Putamen (tissue), 1 donor: ENCODE measurements at regions not wholly inside any gene's neighbourhood (a gene's known extent, or its start where the extent isn't known, plus 50 kb on each side); places are given as distances from the start of the nearest gene placed in this dataset.

Source experiments
- DNase-seq: peaks from one replicate; pipeline ENCODE4 v3.0.0-alpha.2; 2016; ENCODE audit warnings: low spot score

DNA sequence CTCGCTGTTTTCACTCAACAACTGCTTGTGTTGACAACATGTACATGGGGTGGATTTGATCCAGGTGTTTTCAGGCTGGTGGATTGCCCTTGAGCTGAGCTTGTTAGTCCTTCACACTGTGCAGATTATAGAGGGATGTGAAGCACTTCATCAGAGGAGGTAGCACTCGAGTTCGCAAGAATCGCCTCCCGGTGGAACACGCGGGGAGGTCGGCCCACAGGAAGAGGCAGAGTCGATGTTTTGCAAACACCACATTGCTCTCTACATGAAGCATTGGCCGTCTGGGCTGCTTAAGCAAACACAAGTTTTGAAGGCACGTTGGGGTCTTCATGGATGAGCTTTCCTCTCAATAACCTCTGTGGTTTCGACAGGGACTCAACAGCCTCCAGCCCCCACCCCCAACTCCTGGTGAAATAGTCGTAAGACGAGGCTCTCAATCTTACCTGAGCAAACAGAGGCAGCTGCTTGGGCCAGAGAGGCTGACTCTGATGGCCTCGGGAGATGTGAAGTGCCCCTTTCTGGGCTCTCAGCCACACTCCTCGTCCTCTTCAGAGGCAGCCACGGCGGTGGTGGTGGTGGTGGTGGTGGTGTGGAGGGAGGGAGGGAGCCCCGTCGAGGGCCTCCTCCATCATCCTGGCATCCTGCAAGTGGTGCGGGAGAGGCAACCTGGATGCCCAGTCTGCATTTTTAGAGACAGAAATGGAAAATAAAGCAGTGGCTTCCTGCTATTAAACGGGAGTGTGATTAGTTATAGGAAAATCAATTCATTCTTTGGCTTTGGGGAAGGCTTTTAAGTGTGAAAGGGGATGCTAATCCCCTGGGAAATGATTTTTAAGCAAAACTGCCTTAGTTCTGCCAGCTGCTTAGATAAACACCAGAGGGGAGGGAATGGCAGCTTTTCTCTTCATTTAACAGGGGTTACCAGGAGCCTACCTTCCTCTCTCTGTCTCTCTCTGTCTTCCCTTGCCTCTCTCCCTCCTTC is 552.5 kb upstream of the EEF2KMT start:
- DNase-seq: no peak

DNA sequence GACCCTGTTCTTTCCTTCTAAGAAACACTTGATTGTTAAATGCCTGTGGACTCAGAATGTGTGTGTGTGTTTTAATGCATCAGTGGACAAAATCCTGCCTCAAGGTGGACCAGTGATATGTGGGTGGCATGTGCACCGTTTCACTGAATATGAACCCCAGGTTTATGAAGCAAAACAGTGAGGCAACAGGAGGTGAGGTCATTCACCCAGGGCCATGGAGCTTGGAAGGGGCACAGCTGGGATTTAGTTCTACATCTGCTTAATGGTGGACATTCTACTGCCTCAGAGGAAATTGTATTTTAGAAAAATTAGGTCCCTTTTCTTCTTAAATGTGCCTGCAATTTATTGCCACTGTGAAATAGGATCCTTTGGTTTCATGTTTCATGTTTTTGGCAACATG is 549.5 kb upstream of the EEF2KMT start:
- DNase-seq: no peak

GRCh38 chr16:5643855-5644531 is 546.4 kb upstream of the EEF2KMT start:
- DNase-seq: no peak

DNA sequence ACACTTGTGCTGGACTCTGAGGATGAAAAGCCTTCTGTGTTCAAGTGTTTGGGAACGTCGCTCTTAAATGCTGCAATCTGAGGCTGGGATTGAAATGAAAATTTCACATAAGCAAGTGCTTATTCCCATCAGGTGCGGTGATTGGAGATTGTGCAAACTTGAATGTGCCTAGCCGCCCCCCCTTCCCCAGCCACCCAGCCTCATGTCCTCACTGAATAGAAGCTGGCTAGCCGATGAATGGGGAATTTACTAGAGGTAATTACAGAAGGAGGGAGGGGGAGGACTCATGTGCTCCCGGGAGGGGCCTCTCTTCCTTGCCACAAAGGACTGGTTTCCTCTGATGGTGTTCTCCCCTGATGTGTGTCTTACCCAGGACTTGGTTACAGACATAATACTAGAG is 544.8 kb upstream of the EEF2KMT start:
- DNase-seq: no peak

DNA sequence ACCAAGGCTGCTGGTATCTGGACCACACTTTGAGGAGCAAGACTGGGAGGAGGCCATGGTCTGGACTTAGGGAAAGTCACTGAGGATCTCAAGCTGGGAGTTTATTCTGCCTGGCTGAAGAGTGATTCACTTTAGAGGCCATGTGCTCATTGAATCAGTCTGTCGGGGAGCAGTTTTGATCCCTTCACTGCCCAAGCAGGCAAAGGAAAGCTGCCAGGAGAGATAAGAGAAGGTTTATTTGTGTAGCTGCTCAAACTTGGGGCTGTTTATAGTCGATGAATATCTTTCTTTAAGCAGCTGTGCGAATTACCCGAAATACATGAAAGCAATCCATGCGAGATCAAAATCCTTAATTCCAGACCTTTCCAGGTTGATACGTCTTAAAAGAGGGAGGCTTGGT is 544.4 kb upstream of the EEF2KMT start:
- DNase-seq: no peak

GRCh38 chr16:5640883-5641282 is 543.3 kb upstream of the EEF2KMT start:
- no peak for DNase-seq

- peak; percentile 62 for DNase-seq
These were observed 541.9 kb upstream of the EEF2KMT start for GRCh38 chr16:5639531-5639930.

- DNase-seq: no peak
These were observed 537.7 kb upstream of the EEF2KMT start for GRCh38 chr16:5635331-5635730.

DNA sequence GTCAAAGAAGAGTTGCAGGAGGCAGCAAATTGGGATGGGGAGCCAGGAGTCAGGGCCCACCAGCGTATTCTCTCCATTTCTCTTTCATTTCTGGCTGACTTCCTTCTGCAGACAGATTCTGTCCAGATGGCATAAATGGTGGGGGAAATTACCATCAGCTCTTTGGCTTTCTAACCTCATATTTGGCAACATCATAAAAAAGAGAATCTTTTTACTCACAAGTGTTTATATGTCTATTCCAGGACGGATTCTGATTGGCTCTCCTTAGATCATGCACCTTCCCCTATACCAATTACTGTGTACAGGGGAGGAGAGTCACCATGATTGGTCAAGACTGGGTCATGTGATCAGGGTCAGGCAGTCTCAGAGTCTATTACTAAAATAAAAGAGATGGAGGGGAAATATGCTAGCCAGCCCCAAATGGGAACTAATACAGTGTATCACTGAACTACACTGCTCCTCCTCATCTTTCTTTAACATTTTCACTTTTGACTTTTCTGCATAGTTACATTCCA is 537.1 kb upstream of the EEF2KMT start:
- no peak for DNase-seq

DNA sequence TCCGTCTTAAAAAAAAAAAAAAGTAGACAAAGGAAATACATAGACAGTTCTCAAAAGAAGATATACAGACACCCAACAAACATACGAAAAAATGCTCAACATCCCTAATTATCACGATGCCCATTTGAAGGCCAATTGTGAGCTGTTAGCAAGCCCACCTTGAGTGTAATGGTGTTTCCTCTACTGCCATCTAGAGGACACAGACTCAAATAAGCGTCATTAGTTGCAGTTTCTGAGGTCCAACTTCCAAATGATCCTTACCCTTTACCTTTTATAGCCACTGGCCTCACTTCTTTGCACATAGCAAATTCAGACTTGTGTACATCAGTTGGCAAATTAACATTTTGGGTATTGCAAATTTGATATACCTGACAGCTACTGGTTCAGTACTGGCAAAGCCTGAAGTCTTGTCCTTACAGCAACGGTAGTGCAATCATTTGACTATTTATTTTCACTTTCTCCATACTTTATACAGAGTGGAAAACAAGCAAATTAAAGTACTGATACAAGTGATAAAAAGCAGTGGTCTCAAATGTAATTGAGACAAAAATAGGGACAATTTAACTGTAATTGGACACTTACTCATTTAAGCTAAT is 536.3 kb upstream of the EEF2KMT start:
- no peak for DNase-seq

- DNase-seq: no peak
These were observed 524.8 kb upstream of the EEF2KMT start for GRCh38 chr16:5622234-5622884.

GRCh38 chr16:5621826-5622225 is 524.2 kb upstream of the EEF2KMT start:
- DNase-seq: no peak

GRCh38 chr16:5619304-5619703 is 521.7 kb upstream of the EEF2KMT start:
- no peak for DNase-seq

- DNase-seq: no peak
These were observed 519.2 kb upstream of the EEF2KMT start for GRCh38 chr16:5616841-5617240.

GRCh38 chr16:5615868-5616642 is 518.5 kb upstream of the EEF2KMT start:
- peak; percentile 42 for DNase-seq

- no peak for DNase-seq
These were observed 509.6 kb upstream of the EEF2KMT start for GRCh38 chr16:5607169-5607568.

- DNase-seq: no peak
These were observed 507.8 kb upstream of the EEF2KMT start for GRCh38 chr16:5605404-5605803.

GRCh38 chr16:5604770-5605169 is 507.2 kb upstream of the EEF2KMT start:
- peak; percentile 21 for DNase-seq

- no peak for DNase-seq
These were observed 506.2 kb upstream of the EEF2KMT start for GRCh38 chr16:5603836-5604235.

- DNase-seq: no peak
These were observed 504.4 kb upstream of the EEF2KMT start for GRCh38 chr16:5601957-5602356.

GRCh38 chr16:5598793-5599192 is 501.2 kb upstream of the EEF2KMT start:
- no peak for DNase-seq
